PFSK-1 (cell line): ENCODE measurements at regions not wholly inside any gene's neighbourhood (a gene's known extent, or its start where the extent isn't known, plus 50 kb on each side); places are given as distances from the start of the nearest gene placed in this dataset.

Experiments
- FOXP2 ChIP-seq: optimal IDR thresholded peaks from 2 replicates; pipeline ENCODE3; 2011; ENCODE audit warnings: borderline replicate concordance, control low read depth, inconsistent platforms; ENCODE audit not compliant: insufficient read depth; ENCODE audit errors: extremely low read length, extremely low read depth
- POLR2AphosphoS5 ChIP-seq: IDR thresholded peaks from 2 replicates; pipeline ENCODE4 v1.6.1; 2012; ENCODE audit warnings: low read depth, mild to moderate bottlenecking, control low read depth, low read length, moderate library complexity
- TF ChIP-seq, protein P1 (sequence below), 2 experiments: IDR thresholded peaks; 2 replicates each; pipeline versions ENCODE4 v1.6.1 to v1.8.0; 2011 to 2012; ENCODE audit warnings: low read depth in 2 of 2, low read length in 2 of 2, control low read depth in 1 of 2, inconsistent platforms in 1 of 2, mild to moderate bottlenecking in 1 of 2, moderate library complexity in 1 of 2; ENCODE audit not compliant: insufficient read depth in 1 of 2

DNA sequence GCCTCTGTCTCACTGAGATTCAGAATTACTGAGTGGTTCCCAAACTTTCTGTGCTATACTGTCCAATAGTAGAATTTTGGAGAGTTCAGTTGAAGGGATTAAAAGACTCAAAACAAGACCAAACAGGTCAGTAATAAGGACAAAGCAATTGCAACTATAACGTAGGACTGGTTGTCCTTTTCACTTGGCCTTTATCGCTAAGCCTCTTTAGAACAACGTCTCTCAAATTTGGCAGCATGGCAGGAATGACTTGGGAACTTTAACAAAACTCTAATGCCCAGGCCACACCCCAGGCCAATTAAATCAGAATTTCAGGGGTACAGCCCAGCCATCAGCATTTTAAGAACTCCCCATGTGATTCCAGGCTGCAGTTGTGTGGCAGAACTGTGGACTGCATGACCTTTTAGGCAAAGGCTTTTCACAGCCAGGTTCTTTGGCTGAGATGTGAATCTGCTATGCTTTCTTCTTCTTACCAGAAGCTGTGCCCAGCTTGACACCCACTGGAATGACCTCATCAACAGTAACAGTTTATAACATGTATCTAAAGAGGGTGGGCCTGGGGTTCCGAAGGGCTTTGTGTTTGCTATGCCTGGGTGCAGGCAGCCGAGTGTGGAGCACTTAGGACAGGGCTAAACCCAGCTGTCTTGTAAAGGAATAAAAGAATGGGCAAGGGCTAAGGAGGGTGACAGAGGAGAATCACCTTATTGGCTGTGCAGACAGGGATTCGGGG is 226.2 kb upstream of the PRICKLE2 start:
- no peak for TF ChIP-seq POLR2AphosphoS5
- TF ChIP-seq, protein P1, sequence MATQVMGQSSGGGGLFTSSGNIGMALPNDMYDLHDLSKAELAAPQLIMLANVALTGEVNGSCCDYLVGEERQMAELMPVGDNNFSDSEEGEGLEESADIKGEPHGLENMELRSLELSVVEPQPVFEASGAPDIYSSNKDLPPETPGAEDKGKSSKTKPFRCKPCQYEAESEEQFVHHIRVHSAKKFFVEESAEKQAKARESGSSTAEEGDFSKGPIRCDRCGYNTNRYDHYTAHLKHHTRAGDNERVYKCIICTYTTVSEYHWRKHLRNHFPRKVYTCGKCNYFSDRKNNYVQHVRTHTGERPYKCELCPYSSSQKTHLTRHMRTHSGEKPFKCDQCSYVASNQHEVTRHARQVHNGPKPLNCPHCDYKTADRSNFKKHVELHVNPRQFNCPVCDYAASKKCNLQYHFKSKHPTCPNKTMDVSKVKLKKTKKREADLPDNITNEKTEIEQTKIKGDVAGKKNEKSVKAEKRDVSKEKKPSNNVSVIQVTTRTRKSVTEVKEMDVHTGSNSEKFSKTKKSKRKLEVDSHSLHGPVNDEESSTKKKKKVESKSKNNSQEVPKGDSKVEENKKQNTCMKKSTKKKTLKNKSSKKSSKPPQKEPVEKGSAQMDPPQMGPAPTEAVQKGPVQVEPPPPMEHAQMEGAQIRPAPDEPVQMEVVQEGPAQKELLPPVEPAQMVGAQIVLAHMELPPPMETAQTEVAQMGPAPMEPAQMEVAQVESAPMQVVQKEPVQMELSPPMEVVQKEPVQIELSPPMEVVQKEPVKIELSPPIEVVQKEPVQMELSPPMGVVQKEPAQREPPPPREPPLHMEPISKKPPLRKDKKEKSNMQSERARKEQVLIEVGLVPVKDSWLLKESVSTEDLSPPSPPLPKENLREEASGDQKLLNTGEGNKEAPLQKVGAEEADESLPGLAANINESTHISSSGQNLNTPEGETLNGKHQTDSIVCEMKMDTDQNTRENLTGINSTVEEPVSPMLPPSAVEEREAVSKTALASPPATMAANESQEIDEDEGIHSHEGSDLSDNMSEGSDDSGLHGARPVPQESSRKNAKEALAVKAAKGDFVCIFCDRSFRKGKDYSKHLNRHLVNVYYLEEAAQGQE (IDR thresholded peaks at IDR 0.05; ENCODE audit: insufficient read depth in 1 of 2, low read depth in 2 of 2, low read length in 2 of 2): no peak
- no peak for TF ChIP-seq FOXP2
